ENCODE measurements at regions not wholly inside any gene's neighbourhood (a gene's known extent, or its start where the extent isn't known, plus 50 kb on each side); places are given as distances from the start of the nearest gene placed in this dataset.

DNA sequence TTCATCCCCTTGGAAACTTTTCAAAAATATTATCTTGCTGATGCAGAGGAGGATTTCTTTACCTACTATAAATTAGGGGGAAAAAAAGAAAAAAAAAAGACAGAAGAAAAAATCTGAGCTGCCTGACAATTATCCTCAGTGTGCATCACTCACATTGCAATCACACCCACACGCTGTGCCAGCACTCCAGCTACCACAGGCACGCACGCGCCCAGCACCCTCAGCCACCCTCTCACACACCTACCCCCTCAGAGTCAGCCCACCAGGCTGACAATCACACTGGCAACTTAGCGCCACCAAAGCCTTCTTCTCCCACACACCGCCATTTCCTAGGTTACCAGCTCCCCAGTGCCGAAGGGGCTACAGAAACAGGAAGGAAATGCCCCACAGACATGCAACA lies 236.1 kb downstream of the KCNA4 start:
- TF ChIP-seq, protein P1, sequence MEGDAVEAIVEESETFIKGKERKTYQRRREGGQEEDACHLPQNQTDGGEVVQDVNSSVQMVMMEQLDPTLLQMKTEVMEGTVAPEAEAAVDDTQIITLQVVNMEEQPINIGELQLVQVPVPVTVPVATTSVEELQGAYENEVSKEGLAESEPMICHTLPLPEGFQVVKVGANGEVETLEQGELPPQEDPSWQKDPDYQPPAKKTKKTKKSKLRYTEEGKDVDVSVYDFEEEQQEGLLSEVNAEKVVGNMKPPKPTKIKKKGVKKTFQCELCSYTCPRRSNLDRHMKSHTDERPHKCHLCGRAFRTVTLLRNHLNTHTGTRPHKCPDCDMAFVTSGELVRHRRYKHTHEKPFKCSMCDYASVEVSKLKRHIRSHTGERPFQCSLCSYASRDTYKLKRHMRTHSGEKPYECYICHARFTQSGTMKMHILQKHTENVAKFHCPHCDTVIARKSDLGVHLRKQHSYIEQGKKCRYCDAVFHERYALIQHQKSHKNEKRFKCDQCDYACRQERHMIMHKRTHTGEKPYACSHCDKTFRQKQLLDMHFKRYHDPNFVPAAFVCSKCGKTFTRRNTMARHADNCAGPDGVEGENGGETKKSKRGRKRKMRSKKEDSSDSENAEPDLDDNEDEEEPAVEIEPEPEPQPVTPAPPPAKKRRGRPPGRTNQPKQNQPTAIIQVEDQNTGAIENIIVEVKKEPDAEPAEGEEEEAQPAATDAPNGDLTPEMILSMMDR (tag by site-specific recombination; IDR thresholded peaks at IDR 0.05), result no peak
- TF ChIP-seq, protein P2, sequence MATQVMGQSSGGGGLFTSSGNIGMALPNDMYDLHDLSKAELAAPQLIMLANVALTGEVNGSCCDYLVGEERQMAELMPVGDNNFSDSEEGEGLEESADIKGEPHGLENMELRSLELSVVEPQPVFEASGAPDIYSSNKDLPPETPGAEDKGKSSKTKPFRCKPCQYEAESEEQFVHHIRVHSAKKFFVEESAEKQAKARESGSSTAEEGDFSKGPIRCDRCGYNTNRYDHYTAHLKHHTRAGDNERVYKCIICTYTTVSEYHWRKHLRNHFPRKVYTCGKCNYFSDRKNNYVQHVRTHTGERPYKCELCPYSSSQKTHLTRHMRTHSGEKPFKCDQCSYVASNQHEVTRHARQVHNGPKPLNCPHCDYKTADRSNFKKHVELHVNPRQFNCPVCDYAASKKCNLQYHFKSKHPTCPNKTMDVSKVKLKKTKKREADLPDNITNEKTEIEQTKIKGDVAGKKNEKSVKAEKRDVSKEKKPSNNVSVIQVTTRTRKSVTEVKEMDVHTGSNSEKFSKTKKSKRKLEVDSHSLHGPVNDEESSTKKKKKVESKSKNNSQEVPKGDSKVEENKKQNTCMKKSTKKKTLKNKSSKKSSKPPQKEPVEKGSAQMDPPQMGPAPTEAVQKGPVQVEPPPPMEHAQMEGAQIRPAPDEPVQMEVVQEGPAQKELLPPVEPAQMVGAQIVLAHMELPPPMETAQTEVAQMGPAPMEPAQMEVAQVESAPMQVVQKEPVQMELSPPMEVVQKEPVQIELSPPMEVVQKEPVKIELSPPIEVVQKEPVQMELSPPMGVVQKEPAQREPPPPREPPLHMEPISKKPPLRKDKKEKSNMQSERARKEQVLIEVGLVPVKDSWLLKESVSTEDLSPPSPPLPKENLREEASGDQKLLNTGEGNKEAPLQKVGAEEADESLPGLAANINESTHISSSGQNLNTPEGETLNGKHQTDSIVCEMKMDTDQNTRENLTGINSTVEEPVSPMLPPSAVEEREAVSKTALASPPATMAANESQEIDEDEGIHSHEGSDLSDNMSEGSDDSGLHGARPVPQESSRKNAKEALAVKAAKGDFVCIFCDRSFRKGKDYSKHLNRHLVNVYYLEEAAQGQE (tag by site-specific recombination; IDR thresholded peaks at IDR 0.05), result no peak
- TF ChIP-seq ZNF221 (tag by site-specific recombination; IDR thresholded peaks at IDR 0.05; ENCODE audit: borderline replicate concordance), result no peak
- no peak for TF ChIP-seq ZBTB8A (tag by site-specific recombination; IDR thresholded peaks at IDR 0.05)
